Mucosa of descending colon (tissue), 3 donors: ENCODE measurements at regions not wholly inside any gene's neighbourhood (a gene's known extent, or its start where the extent isn't known, plus 50 kb on each side); places are given as distances from the start of the nearest gene placed in this dataset.

Experiments used
- ATAC-seq: fragments of 200-7000 bp; cut with Tn5 transposase; one replicate; pipeline ENCODE4 v1.9.1; 2020; ENCODE audit warnings: mild to moderate bottlenecking, moderate library complexity
- DNase-seq, 3 donors: peaks; one replicate each; pipeline ENCODE4 v3.0.0-alpha.2; 2020
- H3K36me3 ChIP-seq: fragments of 200-600 bp; one replicate; pipeline ENCODE4 v1.8.0; 2021; ENCODE audit warnings: low read depth, mild to moderate bottlenecking
- H3K4me1 ChIP-seq: fragments of 200-600 bp; one replicate; pipeline ENCODE4 v1.8.0; 2021; ENCODE audit warnings: low read depth, mild to moderate bottlenecking
- H3K4me3 ChIP-seq: fragments of 200-600 bp; one replicate; pipeline ENCODE4 v1.8.0; 2021; ENCODE audit warnings: mild to moderate bottlenecking
- H3K9me3 ChIP-seq: fragments of 200-600 bp; one replicate; pipeline ENCODE4 v1.8.0; 2021; ENCODE audit warnings: mild to moderate bottlenecking
- intact Hi-C, 2 donors: fragments of 100-400 bp; cut with DNase I in 1 of 2; cut with micrococcal nuclease in 1 of 2; formaldehyde crosslinking; loops; one replicate each; pipeline versions ENCODE4 v1.11.0 to v1.11.1; 2022; cut with DNase I, micrococcal nuclease
- TF ChIP-seq, protein P1 (sequence below): fragments of 200-600 bp; IDR thresholded peaks from one replicate; pipeline ENCODE4 v1.8.0; 2022; ENCODE audit warnings: antibody characterized with exemption, mild to moderate bottlenecking
- donor health status: DM: no; HTN: no; CAD: no; lungs with moderate emphysema.
- donor health status: DM: no; HTN: no; CAD: no.
- donor health status: DM: no; HTN: yes; CAD: no.

DNA sequence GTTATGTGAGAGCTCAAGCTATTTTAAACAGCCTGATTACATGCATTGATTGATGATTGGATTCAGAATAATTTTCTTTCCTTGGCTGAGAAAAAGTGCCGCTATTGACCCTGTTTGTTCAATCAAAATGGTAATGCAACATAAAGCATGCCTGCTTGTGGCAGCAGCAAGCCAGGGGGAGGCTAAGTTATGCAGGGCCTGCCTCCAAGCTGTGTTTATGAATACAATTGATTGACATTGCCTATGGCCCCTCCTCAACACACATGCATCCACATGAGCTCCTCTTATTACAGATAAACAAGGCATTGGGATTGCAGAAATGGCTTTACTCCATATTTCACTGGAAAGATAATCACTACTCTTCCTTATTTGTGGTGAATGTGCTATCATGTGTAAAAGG is 395.6 kb downstream of the TDRD15 start:
- Histone ChIP-seq H3K4me3 (no peak overlapping the region), H3K9me3 (no peaks in the 10 kb centered on the region), H3K36me3 (no peaks in the 10 kb centered on the region), H3K4me1 (no peaks in the 10 kb centered on the region)
- TF ChIP-seq, protein P1, sequence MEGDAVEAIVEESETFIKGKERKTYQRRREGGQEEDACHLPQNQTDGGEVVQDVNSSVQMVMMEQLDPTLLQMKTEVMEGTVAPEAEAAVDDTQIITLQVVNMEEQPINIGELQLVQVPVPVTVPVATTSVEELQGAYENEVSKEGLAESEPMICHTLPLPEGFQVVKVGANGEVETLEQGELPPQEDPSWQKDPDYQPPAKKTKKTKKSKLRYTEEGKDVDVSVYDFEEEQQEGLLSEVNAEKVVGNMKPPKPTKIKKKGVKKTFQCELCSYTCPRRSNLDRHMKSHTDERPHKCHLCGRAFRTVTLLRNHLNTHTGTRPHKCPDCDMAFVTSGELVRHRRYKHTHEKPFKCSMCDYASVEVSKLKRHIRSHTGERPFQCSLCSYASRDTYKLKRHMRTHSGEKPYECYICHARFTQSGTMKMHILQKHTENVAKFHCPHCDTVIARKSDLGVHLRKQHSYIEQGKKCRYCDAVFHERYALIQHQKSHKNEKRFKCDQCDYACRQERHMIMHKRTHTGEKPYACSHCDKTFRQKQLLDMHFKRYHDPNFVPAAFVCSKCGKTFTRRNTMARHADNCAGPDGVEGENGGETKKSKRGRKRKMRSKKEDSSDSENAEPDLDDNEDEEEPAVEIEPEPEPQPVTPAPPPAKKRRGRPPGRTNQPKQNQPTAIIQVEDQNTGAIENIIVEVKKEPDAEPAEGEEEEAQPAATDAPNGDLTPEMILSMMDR: no peak
- DNase-seq: no peak
- intact Hi-C loops: no loop called here
- no peak for ATAC-seq

DNA sequence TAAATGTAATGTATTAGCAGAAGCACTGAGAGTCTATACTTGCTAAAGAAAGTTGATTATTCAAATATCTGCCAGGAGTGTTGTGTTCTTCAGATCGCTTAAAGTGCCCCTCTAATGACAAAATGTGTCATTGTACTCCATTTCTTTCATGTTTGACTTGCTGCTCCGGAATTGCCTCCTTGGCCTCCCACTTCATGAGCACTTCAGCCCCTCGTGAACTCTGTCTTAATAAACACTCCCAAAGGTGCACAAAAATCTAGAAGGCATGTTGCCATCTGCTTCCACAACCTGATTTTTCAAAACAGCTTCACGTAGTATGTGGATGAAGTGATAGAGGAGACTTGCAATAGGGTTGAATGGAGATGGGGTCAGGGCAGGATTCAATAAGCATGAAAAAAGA is 396.1 kb downstream of the TDRD15 start:
- intact Hi-C loops: no loop called here
- Histone ChIP-seq H3K4me3 (no peak overlapping the region), H3K9me3 (no peaks in the 10 kb centered on the region), H3K36me3 (no peaks in the 10 kb centered on the region), H3K4me1 (no peaks in the 10 kb centered on the region)
- TF ChIP-seq, protein P1: no peak
- ATAC-seq: no peak
- DNase-seq: no peak

DNA sequence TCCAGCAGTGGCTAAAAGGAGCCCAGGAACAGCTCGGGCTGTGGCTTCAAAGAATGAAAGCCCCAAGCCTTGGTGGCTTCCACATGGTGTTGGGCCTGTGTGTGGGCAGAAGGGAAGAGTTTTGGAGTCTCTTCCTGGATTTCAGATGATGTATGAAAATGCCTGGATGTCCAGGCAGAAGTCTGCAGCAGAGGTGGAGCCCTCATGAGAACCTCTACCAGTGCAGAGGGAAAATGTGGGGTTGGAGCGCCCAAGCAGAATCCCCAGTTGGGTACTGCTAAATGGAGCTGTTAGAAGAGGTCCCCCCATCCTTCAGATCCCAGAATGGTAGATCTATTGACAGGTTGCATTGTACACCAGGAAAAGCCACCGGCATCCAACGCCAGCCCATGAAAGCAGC is 412.1 kb downstream of the TDRD15 start:
- H3K36me3 ChIP-seq: no peaks in the 10 kb centered on the region
- ATAC-seq: no peak
- H3K4me3 ChIP-seq: no peak overlapping the region
- intact Hi-C loops: no loop called here
- no peak for DNase-seq
- TF ChIP-seq, protein P1: no peak
- peaks cover 27% of the 10 kb centered on the region for H3K9me3 ChIP-seq
- H3K4me1 ChIP-seq: no peaks in the 10 kb centered on the region

DNA sequence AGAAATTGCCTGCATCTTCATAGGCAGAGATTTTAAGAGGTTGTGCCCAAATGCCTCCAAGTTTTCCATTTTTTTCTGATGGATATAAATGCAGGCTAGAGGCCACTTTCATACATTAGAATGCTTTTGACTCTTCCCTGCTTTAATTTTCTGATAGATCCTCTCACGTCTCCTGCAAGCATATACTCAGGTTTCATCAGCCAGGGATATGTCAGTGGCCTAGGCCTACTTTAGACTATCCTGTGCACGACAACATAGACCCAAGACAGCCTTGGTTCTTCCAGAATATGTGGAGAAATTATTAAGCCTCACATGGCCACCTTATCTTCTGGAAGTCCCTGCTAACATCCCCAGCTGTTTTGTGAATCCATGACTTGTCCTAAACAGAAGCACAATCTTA is 415.9 kb downstream of the TDRD15 start:
- intact Hi-C loops: no loop called here
- Histone ChIP-seq H3K4me3 (no peak overlapping the region), H3K9me3 (peaks cover 24% of the 10 kb centered on the region), H3K36me3 (no peaks in the 10 kb centered on the region), H3K4me1 (no peaks in the 10 kb centered on the region)
- DNase-seq (no peak), ATAC-seq (no peak)
- TF ChIP-seq, protein P1: no peak

DNA sequence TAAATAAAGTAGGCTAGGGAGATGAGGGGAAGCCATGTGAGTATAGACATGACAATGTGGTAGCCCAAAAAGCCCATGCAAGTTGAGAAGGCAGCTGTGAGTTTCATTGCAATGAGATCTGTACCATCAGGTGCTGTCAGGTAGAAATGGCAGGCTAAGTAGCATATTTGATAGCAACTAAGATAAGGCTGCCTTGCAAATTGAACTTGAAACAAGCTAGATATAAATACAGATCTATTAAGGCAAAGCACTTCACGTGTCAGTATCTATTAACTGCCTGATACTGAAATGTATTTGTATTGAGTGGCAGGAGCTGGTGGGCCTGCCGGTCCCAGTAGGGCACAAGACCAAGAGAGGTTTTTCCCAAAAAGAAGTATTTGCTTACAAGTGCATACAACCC is 419.9 kb downstream of the TDRD15 start:
- intact Hi-C loops: no loop called here
- H3K9me3 ChIP-seq: no peaks in the 10 kb centered on the region
- H3K4me3 ChIP-seq: no peak overlapping the region
- TF ChIP-seq, protein P1: no peak
- H3K36me3 ChIP-seq: no peaks in the 10 kb centered on the region
- no peaks in the 10 kb centered on the region for H3K4me1 ChIP-seq
- DNase-seq: no peak
- no peak for ATAC-seq

DNA sequence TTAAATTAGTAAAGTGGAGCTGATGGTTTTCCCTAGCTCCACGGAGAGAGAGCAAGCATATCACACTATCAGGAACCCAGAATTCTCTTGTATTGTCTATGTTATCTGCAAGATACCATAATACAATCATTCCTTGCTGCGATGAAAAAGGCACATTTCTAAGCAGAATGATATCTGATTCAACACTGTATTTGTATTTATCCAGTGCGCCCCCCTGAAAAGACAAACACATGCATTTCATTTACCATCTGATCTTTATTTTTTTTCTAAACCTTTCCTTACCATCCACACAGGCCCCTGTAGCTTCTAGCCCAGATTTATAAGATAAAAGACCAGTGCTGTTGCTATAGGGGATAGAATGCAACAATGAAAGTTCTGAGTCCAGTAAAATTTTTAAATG is 420.6 kb downstream of the TDRD15 start:
- H3K9me3 ChIP-seq: no peaks in the 10 kb centered on the region
- H3K4me3 ChIP-seq: no peak overlapping the region
- intact Hi-C loops: no loop called here
- no peaks in the 10 kb centered on the region for H3K36me3 ChIP-seq
- TF ChIP-seq, protein P1: no peak
- no peaks in the 10 kb centered on the region for H3K4me1 ChIP-seq
- DNase-seq (no peak), ATAC-seq (no peak)
